SK-N-SH treated with all-trans-retinoic acid at 6 μM for 48 hours (cell line): ENCODE measurements at regions not wholly inside any gene's neighbourhood (a gene's known extent, or its start where the extent isn't known, plus 50 kb on each side); places are given as distances from the start of the nearest gene placed in this dataset.

Experiments used
- CSDC2 ChIP-seq: fragments of 250-450 bp; sonication (Bioruptor Pico); IDR thresholded peaks from 2 replicates; pipeline ENCODE4 v1.5.0; 2020; ENCODE audit warnings: mild to moderate bottlenecking, moderate library complexity
- TF ChIP-seq, protein P1 (sequence below): fragments of 250-450 bp; sonication (Bioruptor Pico); IDR thresholded peaks from 2 replicates; pipeline ENCODE4 v1.8.0; 2020; ENCODE audit warnings: mild to moderate bottlenecking, moderate library complexity, borderline replicate concordance
- TF ChIP-seq, protein P2 (sequence below): fragments of 250-450 bp; sonication (Bioruptor Pico); IDR thresholded peaks from 2 replicates; pipeline ENCODE4 v1.8.0; 2021; ENCODE audit warnings: low read depth, mild to moderate bottlenecking, moderate library complexity, borderline replicate concordance
- TF ChIP-seq, protein P3 (sequence below): fragments of 250-450 bp; sonication (Bioruptor Pico); IDR thresholded peaks from 2 replicates; pipeline ENCODE4 v1.5.1; 2021; ENCODE audit warnings: mild to moderate bottlenecking, moderate library complexity

DNA sequence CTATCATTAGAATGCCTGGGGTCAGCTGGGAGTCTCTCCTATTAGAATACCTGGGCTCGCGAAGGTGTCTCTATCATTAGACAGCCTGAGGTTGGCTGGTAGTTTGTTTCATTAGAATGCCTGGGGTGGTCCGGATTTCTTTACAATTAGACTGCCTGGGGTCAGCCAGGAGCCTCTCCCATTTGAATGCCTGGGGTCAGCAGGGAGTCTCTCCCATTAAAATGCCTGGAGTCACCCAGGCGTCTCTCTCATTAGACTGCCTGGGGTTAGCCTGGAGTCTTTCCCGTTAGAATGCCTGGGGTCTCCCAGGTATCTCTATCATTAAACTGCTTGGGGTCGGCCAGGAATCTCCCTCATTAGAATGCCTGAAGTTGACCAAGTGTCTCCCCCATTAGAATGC lies 1458.3 kb downstream of the UQCRFS1 start:
- TF ChIP-seq, protein P1, sequence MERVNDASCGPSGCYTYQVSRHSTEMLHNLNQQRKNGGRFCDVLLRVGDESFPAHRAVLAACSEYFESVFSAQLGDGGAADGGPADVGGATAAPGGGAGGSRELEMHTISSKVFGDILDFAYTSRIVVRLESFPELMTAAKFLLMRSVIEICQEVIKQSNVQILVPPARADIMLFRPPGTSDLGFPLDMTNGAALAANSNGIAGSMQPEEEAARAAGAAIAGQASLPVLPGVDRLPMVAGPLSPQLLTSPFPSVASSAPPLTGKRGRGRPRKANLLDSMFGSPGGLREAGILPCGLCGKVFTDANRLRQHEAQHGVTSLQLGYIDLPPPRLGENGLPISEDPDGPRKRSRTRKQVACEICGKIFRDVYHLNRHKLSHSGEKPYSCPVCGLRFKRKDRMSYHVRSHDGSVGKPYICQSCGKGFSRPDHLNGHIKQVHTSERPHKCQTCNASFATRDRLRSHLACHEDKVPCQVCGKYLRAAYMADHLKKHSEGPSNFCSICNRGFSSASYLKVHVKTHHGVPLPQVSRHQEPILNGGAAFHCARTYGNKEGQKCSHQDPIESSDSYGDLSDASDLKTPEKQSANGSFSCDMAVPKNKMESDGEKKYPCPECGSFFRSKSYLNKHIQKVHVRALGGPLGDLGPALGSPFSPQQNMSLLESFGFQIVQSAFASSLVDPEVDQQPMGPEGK = no peak
- no peak for TF ChIP-seq CSDC2 (CRISPR knock-in tag)
- TF ChIP-seq, protein P2, sequence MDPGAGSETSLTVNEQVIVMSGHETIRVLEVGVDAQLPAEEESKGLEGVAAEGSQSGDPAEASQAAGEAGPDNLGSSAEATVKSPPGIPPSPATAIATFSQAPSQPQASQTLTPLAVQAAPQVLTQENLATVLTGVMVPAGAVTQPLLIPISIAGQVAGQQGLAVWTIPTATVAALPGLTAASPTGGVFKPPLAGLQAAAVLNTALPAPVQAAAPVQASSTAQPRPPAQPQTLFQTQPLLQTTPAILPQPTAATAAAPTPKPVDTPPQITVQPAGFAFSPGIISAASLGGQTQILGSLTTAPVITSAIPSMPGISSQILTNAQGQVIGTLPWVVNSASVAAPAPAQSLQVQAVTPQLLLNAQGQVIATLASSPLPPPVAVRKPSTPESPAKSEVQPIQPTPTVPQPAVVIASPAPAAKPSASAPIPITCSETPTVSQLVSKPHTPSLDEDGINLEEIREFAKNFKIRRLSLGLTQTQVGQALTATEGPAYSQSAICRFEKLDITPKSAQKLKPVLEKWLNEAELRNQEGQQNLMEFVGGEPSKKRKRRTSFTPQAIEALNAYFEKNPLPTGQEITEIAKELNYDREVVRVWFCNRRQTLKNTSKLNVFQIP = no peak
- TF ChIP-seq, protein P3, sequence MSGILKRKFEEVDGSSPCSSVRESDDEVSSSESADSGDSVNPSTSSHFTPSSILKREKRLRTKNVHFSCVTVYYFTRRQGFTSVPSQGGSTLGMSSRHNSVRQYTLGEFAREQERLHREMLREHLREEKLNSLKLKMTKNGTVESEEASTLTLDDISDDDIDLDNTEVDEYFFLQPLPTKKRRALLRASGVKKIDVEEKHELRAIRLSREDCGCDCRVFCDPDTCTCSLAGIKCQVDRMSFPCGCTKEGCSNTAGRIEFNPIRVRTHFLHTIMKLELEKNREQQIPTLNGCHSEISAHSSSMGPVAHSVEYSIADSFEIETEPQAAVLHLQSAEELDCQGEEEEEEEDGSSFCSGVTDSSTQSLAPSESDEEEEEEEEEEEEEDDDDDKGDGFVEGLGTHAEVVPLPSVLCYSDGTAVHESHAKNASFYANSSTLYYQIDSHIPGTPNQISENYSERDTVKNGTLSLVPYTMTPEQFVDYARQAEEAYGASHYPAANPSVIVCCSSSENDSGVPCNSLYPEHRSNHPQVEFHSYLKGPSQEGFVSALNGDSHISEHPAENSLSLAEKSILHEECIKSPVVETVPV (CRISPR knock-in tag) = no peak
